CD14-positive monocyte (primary cell): ENCODE measurements at regions not wholly inside any gene's neighbourhood (a gene's known extent, or its start where the extent isn't known, plus 50 kb on each side); places are given as distances from the start of the nearest gene placed in this dataset.

Source experiments
- DNase-seq, 3 donors: peaks; one replicate each; pipeline ENCODE4 v3.0.0-alpha.2; 2011 to 2022
- H2AFZ ChIP-seq: 2 replicates; pipeline ENCODE4 v1.6.0; 2012; ENCODE audit warnings: mild to moderate bottlenecking, low read depth, low read length, inconsistent platforms; ENCODE audit not compliant: insufficient read depth, poor library complexity, severe bottlenecking
- H3K27ac ChIP-seq, 2 donors: 1 replicate in 1 of 2; 2 replicates in 1 of 2; pipeline ENCODE4 v1.5.1; 2012 to 2013; ENCODE audit warnings: low read length in 2 of 2, control low read depth in 1 of 2, inconsistent platforms in 1 of 2, low read depth in 1 of 2, mild to moderate bottlenecking in 1 of 2
- H3K27me3 ChIP-seq, 2 donors: one replicate each; pipeline versions ENCODE4 v1.6.0 to v1.6.1; 2011 to 2013; ENCODE audit warnings: low read length in 2 of 2; ENCODE audit not compliant: control insufficient read depth in 2 of 2, insufficient read depth in 2 of 2
- H3K36me3 ChIP-seq, 2 donors: replicated peaks in 1 of 2; 1 replicate in 1 of 2; 2 replicates in 1 of 2; pipeline versions ENCODE4 v1.5.1 to v1.6.1; 2012 to 2013; ENCODE audit warnings: low read length in 2 of 2, control low read depth in 1 of 2, inconsistent platforms in 1 of 2, mild to moderate bottlenecking in 1 of 2; ENCODE audit not compliant: insufficient read depth in 2 of 2, control insufficient read depth in 1 of 2
- H3K4me1 ChIP-seq, 2 donors: 1 replicate in 1 of 2; 2 replicates in 1 of 2; pipeline versions ENCODE4 v1.5.1 to v1.6.1; 2012 to 2013; ENCODE audit warnings: low read length in 2 of 2, control low read depth in 1 of 2, inconsistent platforms in 1 of 2, mild to moderate bottlenecking in 1 of 2, moderate library complexity in 1 of 2; ENCODE audit not compliant: insufficient read depth in 2 of 2, control insufficient read depth in 1 of 2
- H3K4me2 ChIP-seq: replicated peaks from 2 replicates; pipeline ENCODE3; 2012; ENCODE audit warnings: low read length, moderate library complexity, mild to moderate bottlenecking; ENCODE audit not compliant: poor library complexity, severe bottlenecking; ENCODE audit errors: extremely low read depth
- H3K4me3 ChIP-seq, 3 experiments: fragments of 200-600 bp in 1 of 3; sonication (generic) in 1 of 3; replicated peaks in 1 of 3; 1 replicate in 2 of 3; 2 replicates in 1 of 3; pipeline ENCODE4 v1.5.1; 2011 to 2013; ENCODE audit warnings: low read length in 3 of 3, mild to moderate bottlenecking in 3 of 3, control low read depth in 2 of 3, low read depth in 2 of 3, inconsistent platforms in 1 of 3, moderate library complexity in 1 of 3
- H3K79me2 ChIP-seq: 2 replicates; pipeline ENCODE4 v1.6.0; 2012; ENCODE audit warnings: mild to moderate bottlenecking, control low read depth, inconsistent platforms, low read length, moderate library complexity; ENCODE audit not compliant: insufficient read depth
- H3K9ac ChIP-seq: 2 replicates; pipeline ENCODE4 v1.6.0; 2017; ENCODE audit warnings: low read length, mild to moderate bottlenecking; ENCODE audit not compliant: insufficient read depth, poor library complexity, severe bottlenecking
- H3K9me3 ChIP-seq, 2 donors: replicated peaks in 1 of 2; 1 replicate in 1 of 2; 2 replicates in 1 of 2; pipeline versions ENCODE4 v1.5.1 to v1.6.1; 2012 to 2013; ENCODE audit warnings: low read length in 2 of 2, control low read depth in 1 of 2; ENCODE audit not compliant: control insufficient read depth in 1 of 2, insufficient read depth in 1 of 2
- H4K20me1 ChIP-seq: 2 replicates; pipeline ENCODE4 v1.6.0; 2012; ENCODE audit warnings: mild to moderate bottlenecking, low read length, control low read depth, moderate library complexity; ENCODE audit not compliant: insufficient read depth
- H3K27ac Mint-ChIP-seq, 7 donors: one replicate each; pipeline ENCODE4 v1.8.0; 2020; ENCODE audit warnings: mild to moderate bottlenecking in 7 of 7, mixed read lengths in 7 of 7, moderate library complexity in 6 of 7, inconsistent platforms in 2 of 7
- H3K27me3 Mint-ChIP-seq, 3 donors: one replicate each; pipeline ENCODE4 v1.8.0; 2021 to 2022; ENCODE audit warnings: low read depth in 3 of 3, mild to moderate bottlenecking in 3 of 3, mixed read lengths in 3 of 3, moderate library complexity in 3 of 3, inconsistent platforms in 1 of 3
- H3K36me3 Mint-ChIP-seq, 2 donors: one replicate each; pipeline ENCODE4 v1.8.0; 2020; ENCODE audit warnings: mixed read lengths in 2 of 2, inconsistent platforms in 1 of 2, mild to moderate bottlenecking in 1 of 2
- H3K4me1 Mint-ChIP-seq: one replicate; pipeline ENCODE4 v1.8.0; 2020; ENCODE audit warnings: mild to moderate bottlenecking, mixed read lengths
- H3K4me3 Mint-ChIP-seq, 2 donors: one replicate each; pipeline ENCODE4 v1.8.0; 2020; ENCODE audit warnings: mild to moderate bottlenecking in 2 of 2, mixed read lengths in 2 of 2, moderate library complexity in 1 of 2
- H3K9me3 Mint-ChIP-seq, 7 donors: one replicate each; pipeline ENCODE4 v1.8.0; 2020 to 2022; ENCODE audit warnings: mixed read lengths in 7 of 7, mild to moderate bottlenecking in 6 of 7, moderate library complexity in 6 of 7, inconsistent platforms in 2 of 7
- WGBS: methylation state at CpG from one replicate; pipeline ENCODE4 v1.1.5; 2013; ENCODE audit warnings: missing lambda C conversion rate; ENCODE audit not compliant: insufficient coverage; 5-methylcytosine and 5-hydroxymethylcytosine counted together
- intact Hi-C, 2 donors: fragments of 100-400 bp; cut with micrococcal nuclease; formaldehyde crosslinking; loops; one replicate each; pipeline versions ENCODE4 v1.15.0 to v1.15.1; 2023
- TF ChIP-seq, protein P1 (sequence below): fragments of 200-600 bp; IDR thresholded peaks from one replicate; pipeline ENCODE4 v1.8.0; 2022; ENCODE audit warnings: antibody characterized with exemption, mild to moderate bottlenecking

DNA sequence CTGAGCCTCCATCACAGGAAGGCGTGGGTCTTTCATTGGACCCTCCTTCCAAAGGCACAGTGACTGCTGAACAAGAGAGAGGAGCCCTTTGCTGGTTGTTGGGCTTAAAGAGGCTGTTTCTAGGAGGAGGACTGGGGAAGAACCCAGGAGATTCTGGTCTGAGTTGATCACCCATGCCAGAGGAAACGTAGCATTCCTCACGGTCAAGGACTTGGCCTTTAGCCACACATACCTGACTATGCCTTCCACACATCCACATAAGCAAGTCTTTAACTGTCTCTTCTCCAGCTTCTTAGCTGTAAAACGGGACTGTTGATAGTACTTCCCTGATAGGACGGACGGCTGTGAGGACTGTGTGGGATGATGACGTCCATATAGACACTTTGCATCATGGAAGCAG lies 149.8 kb upstream of the IRX3 start:
- no peak for DNase-seq
- peaks cover 4 to 10% of the 10 kb centered on the region in 2 donors for H3K9me3 ChIP-seq
- peaks cover 19 to 28% (median 24%) of the 10 kb centered on the region in 3 donors for H3K27me3 Mint-ChIP-seq
- H4K20me1 ChIP-seq = no peaks in the 10 kb centered on the region
- peaks cover 9 to 15% of the 10 kb centered on the region in 2 donors for H3K27me3 ChIP-seq
- H3K9ac ChIP-seq = no peak overlapping the region
- H3K27ac Mint-ChIP-seq = no peak overlapping the region
- H3K27ac ChIP-seq = no peak overlapping the region
- no peaks in the 10 kb centered on the region for H3K36me3 Mint-ChIP-seq
- H3K4me1 Mint-ChIP-seq = no peaks in the 10 kb centered on the region
- H2AFZ ChIP-seq = no peak overlapping the region
- no peak overlapping the region for H3K4me2 ChIP-seq
- WGBS = no CpG with 5 or more reads among the region's 7 CpGs
- intact Hi-C loops = no loop called here
- no peaks in the 10 kb centered on the region for H3K36me3 ChIP-seq
- H3K79me2 ChIP-seq = no peaks in the 10 kb centered on the region
- peaks cover 0 to 21% (median 10%) of the 10 kb centered on the region in 7 donors for H3K9me3 Mint-ChIP-seq
- TF ChIP-seq, protein P1, sequence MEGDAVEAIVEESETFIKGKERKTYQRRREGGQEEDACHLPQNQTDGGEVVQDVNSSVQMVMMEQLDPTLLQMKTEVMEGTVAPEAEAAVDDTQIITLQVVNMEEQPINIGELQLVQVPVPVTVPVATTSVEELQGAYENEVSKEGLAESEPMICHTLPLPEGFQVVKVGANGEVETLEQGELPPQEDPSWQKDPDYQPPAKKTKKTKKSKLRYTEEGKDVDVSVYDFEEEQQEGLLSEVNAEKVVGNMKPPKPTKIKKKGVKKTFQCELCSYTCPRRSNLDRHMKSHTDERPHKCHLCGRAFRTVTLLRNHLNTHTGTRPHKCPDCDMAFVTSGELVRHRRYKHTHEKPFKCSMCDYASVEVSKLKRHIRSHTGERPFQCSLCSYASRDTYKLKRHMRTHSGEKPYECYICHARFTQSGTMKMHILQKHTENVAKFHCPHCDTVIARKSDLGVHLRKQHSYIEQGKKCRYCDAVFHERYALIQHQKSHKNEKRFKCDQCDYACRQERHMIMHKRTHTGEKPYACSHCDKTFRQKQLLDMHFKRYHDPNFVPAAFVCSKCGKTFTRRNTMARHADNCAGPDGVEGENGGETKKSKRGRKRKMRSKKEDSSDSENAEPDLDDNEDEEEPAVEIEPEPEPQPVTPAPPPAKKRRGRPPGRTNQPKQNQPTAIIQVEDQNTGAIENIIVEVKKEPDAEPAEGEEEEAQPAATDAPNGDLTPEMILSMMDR = no peak
- H3K4me3 Mint-ChIP-seq = no peak overlapping the region
- no peak overlapping the region for H3K4me3 ChIP-seq
- H3K4me1 ChIP-seq = no peaks in the 10 kb centered on the region

DNA sequence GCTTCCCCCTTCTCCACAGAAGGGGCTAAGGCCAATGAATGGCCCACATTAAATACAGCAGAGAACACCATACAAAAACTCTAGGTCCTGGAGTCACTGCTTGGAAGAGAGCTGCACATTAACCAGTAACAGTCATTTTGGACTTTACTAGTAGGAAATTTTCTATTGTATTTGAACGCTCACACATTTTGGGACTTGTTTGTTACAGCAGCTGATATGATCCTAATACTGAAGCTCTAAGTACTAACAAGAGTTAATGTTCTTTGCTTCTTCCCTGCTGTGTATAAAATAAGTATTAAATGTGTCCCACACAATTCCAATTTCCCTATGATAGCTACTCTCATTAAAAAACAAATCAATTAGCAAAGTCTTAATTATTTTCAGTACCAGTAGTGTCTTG lies 148.3 kb upstream of the IRX3 start:
- Mint-ChIP-seq H3K27me3 (peaks cover 34 to 43% (median 36%) of the 10 kb centered on the region in 3 donors), H3K9me3 (peaks cover 2 to 24% (median 14%) of the 10 kb centered on the region in 7 donors), H3K4me1 (no peaks in the 10 kb centered on the region), H3K36me3 (no peaks in the 10 kb centered on the region), H3K4me3 (no peak overlapping the region), H3K27ac (peak overlapping the region in 1 of 7 donors; percentile 17)
- Histone ChIP-seq H3K9ac (no peak overlapping the region), H3K27me3 (peaks cover 24 to 30% of the 10 kb centered on the region in 2 donors), H3K79me2 (no peaks in the 10 kb centered on the region), H2AFZ (no peak overlapping the region), H3K4me3 (no peak overlapping the region), H3K9me3 (peaks cover 6 to 10% of the 10 kb centered on the region in 2 donors), H3K4me1 (no peaks in the 10 kb centered on the region), H3K36me3 (no peaks in the 10 kb centered on the region), H3K27ac (no peak overlapping the region), H4K20me1 (no peaks in the 10 kb centered on the region), H3K4me2 (no peak overlapping the region)
- no peak for DNase-seq
- TF ChIP-seq, protein P1 = no peak
- intact Hi-C loops = no loop called here
- WGBS = no CpG with 5 or more reads among the region's 1 CpG
